HEK293 (cell line): ENCODE measurements at regions not wholly inside any gene's neighbourhood (a gene's known extent, or its start where the extent isn't known, plus 50 kb on each side); places are given as distances from the start of the nearest gene placed in this dataset.

Source experiments
- ZNF530 ChIP-seq: fragments of 450-650 bp; formaldehyde crosslinking; IDR thresholded peaks from 2 replicates; pipeline ENCODE4 v1.5.1; 2016; ENCODE audit warnings: low read depth, missing biosample characterization, missing genetic modification characterization
- ZNF670 ChIP-seq: fragments of 450-650 bp; formaldehyde crosslinking; IDR thresholded peaks from 2 replicates; pipeline ENCODE4 v1.5.1; 2016; ENCODE audit warnings: missing biosample characterization, missing genetic modification characterization, low read depth
- ZNF747 ChIP-seq: fragments of 450-650 bp; formaldehyde crosslinking; IDR thresholded peaks from 2 replicates; pipeline ENCODE4 v1.5.1; 2016; ENCODE audit warnings: missing biosample characterization, missing genetic modification characterization
- TF ChIP-seq, protein P1 (sequence below): fragments of 450-650 bp; formaldehyde crosslinking; IDR thresholded peaks from 2 replicates; pipeline ENCODE4 v1.5.1; 2017; ENCODE audit warnings: missing biosample characterization, missing genetic modification characterization
- TF ChIP-seq, protein P2 (sequence below): fragments of 450-650 bp; formaldehyde crosslinking; IDR thresholded peaks from 2 replicates; pipeline ENCODE4 v1.5.1; 2016; ENCODE audit warnings: missing biosample characterization, missing genetic modification characterization
- TF ChIP-seq, protein P3 (sequence below): fragments of 450-650 bp; formaldehyde crosslinking; IDR thresholded peaks from 2 replicates; pipeline ENCODE4 v1.5.1; 2016; ENCODE audit warnings: missing biosample characterization, missing genetic modification characterization
- TF ChIP-seq, protein P4 (sequence below): fragments of 450-650 bp; formaldehyde crosslinking; IDR thresholded peaks from 2 replicates; pipeline ENCODE4 v1.5.1; 2016; ENCODE audit warnings: missing biosample characterization, missing genetic modification characterization

DNA sequence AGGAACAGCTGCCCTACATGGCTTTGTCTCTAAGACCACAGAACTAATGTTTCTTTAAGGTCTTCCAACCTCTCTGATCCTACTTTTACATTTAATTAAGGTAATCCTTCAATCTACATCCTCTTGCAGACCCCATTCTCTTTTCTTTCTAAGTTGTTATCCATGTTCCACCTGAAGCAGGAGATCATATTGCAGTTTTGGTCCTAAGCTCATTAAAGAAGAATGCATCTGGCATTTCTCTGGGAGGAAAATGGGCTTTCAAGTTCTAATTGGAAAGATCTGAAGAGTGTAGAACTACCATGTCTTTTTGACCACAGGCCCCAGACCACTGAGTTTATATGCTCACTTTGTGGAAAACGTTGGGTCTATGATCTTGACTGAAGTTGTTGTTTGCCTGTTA, 111.2 kb downstream of the SEM1 start:
- TF ChIP-seq, protein P1, sequence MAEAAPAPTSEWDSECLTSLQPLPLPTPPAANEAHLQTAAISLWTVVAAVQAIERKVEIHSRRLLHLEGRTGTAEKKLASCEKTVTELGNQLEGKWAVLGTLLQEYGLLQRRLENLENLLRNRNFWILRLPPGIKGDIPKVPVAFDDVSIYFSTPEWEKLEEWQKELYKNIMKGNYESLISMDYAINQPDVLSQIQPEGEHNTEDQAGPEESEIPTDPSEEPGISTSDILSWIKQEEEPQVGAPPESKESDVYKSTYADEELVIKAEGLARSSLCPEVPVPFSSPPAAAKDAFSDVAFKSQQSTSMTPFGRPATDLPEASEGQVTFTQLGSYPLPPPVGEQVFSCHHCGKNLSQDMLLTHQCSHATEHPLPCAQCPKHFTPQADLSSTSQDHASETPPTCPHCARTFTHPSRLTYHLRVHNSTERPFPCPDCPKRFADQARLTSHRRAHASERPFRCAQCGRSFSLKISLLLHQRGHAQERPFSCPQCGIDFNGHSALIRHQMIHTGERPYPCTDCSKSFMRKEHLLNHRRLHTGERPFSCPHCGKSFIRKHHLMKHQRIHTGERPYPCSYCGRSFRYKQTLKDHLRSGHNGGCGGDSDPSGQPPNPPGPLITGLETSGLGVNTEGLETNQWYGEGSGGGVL: no peak
- TF ChIP-seq, protein P2, sequence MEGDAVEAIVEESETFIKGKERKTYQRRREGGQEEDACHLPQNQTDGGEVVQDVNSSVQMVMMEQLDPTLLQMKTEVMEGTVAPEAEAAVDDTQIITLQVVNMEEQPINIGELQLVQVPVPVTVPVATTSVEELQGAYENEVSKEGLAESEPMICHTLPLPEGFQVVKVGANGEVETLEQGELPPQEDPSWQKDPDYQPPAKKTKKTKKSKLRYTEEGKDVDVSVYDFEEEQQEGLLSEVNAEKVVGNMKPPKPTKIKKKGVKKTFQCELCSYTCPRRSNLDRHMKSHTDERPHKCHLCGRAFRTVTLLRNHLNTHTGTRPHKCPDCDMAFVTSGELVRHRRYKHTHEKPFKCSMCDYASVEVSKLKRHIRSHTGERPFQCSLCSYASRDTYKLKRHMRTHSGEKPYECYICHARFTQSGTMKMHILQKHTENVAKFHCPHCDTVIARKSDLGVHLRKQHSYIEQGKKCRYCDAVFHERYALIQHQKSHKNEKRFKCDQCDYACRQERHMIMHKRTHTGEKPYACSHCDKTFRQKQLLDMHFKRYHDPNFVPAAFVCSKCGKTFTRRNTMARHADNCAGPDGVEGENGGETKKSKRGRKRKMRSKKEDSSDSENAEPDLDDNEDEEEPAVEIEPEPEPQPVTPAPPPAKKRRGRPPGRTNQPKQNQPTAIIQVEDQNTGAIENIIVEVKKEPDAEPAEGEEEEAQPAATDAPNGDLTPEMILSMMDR (tag by site-specific recombination): no peak
- no peak for TF ChIP-seq ZNF530 (tag by site-specific recombination)
- TF ChIP-seq, protein P3, sequence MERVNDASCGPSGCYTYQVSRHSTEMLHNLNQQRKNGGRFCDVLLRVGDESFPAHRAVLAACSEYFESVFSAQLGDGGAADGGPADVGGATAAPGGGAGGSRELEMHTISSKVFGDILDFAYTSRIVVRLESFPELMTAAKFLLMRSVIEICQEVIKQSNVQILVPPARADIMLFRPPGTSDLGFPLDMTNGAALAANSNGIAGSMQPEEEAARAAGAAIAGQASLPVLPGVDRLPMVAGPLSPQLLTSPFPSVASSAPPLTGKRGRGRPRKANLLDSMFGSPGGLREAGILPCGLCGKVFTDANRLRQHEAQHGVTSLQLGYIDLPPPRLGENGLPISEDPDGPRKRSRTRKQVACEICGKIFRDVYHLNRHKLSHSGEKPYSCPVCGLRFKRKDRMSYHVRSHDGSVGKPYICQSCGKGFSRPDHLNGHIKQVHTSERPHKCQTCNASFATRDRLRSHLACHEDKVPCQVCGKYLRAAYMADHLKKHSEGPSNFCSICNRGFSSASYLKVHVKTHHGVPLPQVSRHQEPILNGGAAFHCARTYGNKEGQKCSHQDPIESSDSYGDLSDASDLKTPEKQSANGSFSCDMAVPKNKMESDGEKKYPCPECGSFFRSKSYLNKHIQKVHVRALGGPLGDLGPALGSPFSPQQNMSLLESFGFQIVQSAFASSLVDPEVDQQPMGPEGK (tag by site-specific recombination): no peak
- TF ChIP-seq, protein P4, sequence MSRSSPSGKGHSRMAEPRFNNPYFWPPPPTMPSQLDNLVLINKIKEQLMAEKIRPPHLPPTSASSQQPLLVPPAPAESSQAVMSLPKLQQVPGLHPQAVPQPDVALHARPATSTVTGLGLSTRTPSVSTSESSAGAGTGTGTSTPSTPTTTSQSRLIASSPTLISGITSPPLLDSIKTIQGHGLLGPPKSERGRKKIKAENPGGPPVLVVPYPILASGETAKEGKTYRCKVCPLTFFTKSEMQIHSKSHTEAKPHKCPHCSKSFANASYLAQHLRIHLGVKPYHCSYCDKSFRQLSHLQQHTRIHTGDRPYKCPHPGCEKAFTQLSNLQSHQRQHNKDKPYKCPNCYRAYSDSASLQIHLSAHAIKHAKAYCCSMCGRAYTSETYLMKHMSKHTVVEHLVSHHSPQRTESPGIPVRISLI (tag by site-specific recombination): no peak
- TF ChIP-seq ZNF670 (tag by site-specific recombination): no peak
- no peak for TF ChIP-seq ZNF747
